Cardiac muscle cell (in vitro differentiated cells and primary cell): ENCODE measurements at regions not wholly inside any gene's neighbourhood (a gene's known extent, or its start where the extent isn't known, plus 50 kb on each side); places are given as distances from the start of the nearest gene placed in this dataset.
"Not testable (repeated sequence)": the region's sequence is repeated elsewhere in the genome, so short reads cannot be mapped to it uniquely, and the experiment has no call there.

Experiments
- DNase-seq, 2 donors: peaks; one replicate each; pipeline versions ENCODE4 v3.0.0 to v3.0.0-alpha.2; 2010 to 2017; ENCODE audit warnings: low read depth in 1 of 2, low spot score in 1 of 2
- H3K27ac ChIP-seq: fragments of 200-600 bp; sonication (generic); 2 replicates; pipeline ENCODE4 v1.5.1; 2016
- H3K27me3 ChIP-seq: fragments of 200-600 bp; sonication (generic); 2 replicates; pipeline ENCODE4 v1.6.0; 2016; ENCODE audit warnings: control low read depth
- H3K36me3 ChIP-seq: fragments of 200-600 bp; sonication (generic); 2 replicates; pipeline ENCODE4 v1.5.1; 2016; ENCODE audit warnings: control low read depth
- H3K4me1 ChIP-seq: fragments of 200-600 bp; sonication (generic); 2 replicates; pipeline ENCODE4 v1.8.1; 2017; ENCODE audit warnings: low read depth, mild to moderate bottlenecking, mixed run types
- H3K4me3 ChIP-seq: fragments of 200-600 bp; sonication (generic); 2 replicates; pipeline ENCODE4 v1.5.1; 2016; ENCODE audit warnings: mild to moderate bottlenecking
- H3K9me3 ChIP-seq: fragments of 200-600 bp; sonication (generic); 2 replicates; pipeline ENCODE4 v1.5.1; 2017; ENCODE audit warnings: low read depth, mild to moderate bottlenecking, control low read depth
- TF ChIP-seq, protein P1 (sequence below): IDR thresholded peaks from 2 replicates; pipeline ENCODE4 v1.5.1; 2012; ENCODE audit warnings: low read depth, mild to moderate bottlenecking, low read length

DNA sequence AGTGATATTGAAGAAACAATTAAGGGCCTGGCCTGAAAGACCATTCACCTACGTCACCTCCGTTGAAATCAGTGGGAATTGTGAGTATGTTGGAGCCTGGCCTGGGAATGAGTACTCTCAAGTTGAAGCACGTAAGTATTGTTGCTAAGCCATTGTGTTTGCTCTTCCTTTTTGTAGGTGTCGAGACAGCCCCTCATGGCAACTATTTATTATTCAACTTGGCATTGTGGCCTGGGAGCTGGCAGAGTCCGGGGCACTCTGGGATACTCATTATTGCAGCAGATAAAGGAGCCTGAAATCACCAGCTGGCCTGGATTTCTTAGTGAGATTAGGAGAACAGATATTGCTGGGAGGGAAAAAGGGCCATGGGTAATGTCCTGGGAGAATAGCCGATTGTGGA, 147.4 kb downstream of the C12orf75 start:
- no peak overlapping the region for H3K27ac ChIP-seq

DNA sequence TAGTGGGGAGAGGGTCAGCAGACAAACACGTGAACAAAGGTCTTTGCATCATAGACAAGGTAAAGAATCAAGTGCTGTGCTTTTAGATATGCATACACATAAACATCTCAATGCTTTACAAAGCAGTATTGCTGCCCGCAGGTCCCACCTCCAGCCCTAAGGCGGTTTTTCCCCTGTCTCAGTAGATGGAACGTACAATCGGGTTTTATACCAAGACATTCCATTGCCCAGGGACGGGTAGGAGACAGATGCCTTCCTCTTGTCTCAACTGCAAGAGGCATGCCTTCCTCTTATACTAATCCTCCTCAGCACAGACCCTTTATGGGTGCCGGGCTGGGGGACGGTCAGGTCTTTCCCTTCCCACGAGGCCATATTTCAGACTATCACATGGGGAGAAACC, 148.3 kb downstream of the C12orf75 start:
- not testable (repeated sequence) for H3K9me3 ChIP-seq, H3K36me3 ChIP-seq, DNase-seq, H3K27me3 ChIP-seq, H3K4me1 ChIP-seq, H3K4me3 ChIP-seq, H3K27ac ChIP-seq

More for the DNA sequence above, 147.4 kb downstream of the C12orf75 start:
- no peak for DNase-seq
- Histone ChIP-seq H3K4me1 (no peaks in the 10 kb centered on the region), H3K36me3 (no peaks in the 10 kb centered on the region), H3K4me3 (no peak overlapping the region), H3K27me3 (no peaks in the 10 kb centered on the region), H3K9me3 (no peaks in the 10 kb centered on the region)
- TF ChIP-seq, protein P1, sequence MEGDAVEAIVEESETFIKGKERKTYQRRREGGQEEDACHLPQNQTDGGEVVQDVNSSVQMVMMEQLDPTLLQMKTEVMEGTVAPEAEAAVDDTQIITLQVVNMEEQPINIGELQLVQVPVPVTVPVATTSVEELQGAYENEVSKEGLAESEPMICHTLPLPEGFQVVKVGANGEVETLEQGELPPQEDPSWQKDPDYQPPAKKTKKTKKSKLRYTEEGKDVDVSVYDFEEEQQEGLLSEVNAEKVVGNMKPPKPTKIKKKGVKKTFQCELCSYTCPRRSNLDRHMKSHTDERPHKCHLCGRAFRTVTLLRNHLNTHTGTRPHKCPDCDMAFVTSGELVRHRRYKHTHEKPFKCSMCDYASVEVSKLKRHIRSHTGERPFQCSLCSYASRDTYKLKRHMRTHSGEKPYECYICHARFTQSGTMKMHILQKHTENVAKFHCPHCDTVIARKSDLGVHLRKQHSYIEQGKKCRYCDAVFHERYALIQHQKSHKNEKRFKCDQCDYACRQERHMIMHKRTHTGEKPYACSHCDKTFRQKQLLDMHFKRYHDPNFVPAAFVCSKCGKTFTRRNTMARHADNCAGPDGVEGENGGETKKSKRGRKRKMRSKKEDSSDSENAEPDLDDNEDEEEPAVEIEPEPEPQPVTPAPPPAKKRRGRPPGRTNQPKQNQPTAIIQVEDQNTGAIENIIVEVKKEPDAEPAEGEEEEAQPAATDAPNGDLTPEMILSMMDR: no peak

DNA sequence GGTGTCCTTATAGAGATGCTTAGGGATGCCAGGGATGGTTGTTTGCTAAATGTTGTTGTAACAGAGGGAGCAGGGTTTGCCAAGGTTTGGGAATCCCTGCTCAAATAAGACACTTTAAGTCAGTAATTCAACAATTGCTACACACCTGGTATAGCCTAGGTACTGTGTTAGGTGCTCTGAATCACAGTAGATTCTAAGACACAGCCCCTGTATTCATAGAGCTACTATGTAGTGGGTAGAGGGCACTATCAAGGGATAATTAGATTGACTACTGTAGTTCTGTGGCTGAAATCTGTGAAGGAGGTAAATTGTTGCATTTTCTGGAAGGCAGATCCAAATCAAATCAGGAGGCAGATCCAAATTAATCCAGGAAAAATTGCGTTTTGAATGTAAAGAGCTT, 149.2 kb downstream of the C12orf75 start:
- Histone ChIP-seq H3K27me3 (no peaks in the 10 kb centered on the region), H3K9me3 (no peaks in the 10 kb centered on the region), H3K4me3 (no peak overlapping the region), H3K36me3 (no peaks in the 10 kb centered on the region), H3K27ac (no peak overlapping the region), H3K4me1 (no peaks in the 10 kb centered on the region)
- TF ChIP-seq, protein P1: no peak
- no peak for DNase-seq

DNA sequence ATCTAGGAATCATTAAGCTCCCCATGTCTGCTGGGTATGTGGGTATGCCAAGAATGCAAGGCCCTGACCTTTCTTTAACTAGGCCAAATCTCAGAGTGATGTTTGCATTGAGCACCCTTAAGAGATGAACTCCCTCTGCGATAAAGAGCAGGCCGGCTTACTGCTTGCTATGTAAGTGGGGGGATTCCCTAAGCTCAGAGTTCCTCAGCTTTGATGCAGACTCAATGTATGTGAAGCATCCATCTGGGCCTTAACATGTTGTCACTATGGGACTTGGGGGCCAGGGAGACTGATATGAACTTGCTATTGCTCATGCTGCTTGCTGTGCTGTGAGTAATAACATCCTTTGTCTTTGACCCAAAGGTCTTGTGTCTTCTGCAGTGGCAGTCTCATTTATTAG, 149.7 kb downstream of the C12orf75 start:
- TF ChIP-seq, protein P1: no peak
- H3K9me3 ChIP-seq: no peaks in the 10 kb centered on the region
- H3K27ac ChIP-seq: no peak overlapping the region
- peak in 1 of 2 donors; percentile 12 for DNase-seq
- no peaks in the 10 kb centered on the region for H3K27me3 ChIP-seq
- H3K4me1 ChIP-seq: no peaks in the 10 kb centered on the region
- H3K4me3 ChIP-seq: no peak overlapping the region
- H3K36me3 ChIP-seq: no peaks in the 10 kb centered on the region

DNA sequence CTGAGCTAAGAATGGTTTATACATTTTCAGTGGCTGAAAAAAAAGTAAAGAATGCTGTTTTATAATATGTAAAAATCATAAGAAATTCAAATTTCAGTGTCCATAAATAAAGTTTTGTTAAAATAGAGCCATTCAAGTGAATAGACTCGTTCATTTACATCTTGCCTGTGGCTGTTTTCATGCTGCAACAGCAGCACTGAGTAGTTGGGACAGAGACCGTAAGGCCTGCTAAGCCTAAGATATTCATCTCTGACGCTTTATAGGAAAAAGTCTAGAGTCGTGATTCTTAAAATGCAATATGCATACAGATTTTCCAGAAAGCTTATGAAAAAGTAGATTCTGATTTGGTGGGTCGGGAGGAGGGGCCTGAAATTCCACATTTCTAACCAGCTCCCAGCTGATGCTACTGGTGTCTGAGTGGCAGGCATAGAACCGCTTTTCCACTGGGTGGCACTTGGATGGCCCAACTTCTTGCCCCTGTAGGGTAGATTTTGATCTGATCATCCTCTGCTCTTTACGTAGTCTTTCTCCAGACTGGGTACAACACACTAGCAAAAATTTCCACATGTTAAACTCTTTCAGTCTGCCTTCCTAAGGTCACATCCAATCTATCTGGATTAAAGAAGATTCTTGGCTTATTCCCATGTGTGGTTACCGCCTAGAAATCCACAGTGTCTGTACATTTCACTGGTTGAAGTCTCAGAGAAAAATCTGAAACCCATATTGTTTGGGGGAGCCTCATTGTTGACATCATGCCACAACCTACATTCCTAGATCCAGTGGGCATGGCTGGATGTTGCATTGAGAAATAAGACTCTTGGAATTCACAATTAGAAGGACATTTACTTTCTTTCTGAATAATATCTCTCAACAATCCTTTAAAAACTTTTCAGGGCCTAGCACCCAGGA, 151.2 kb downstream of the C12orf75 start:
- no peaks in the 10 kb centered on the region for H3K9me3 ChIP-seq
- no peaks in the 10 kb centered on the region for H3K36me3 ChIP-seq
- no peaks in the 10 kb centered on the region for H3K4me1 ChIP-seq
- no peak for DNase-seq
- H3K27ac ChIP-seq: no peak overlapping the region
- H3K27me3 ChIP-seq: no peaks in the 10 kb centered on the region
- TF ChIP-seq, protein P1: no peak
- no peak overlapping the region for H3K4me3 ChIP-seq

DNA sequence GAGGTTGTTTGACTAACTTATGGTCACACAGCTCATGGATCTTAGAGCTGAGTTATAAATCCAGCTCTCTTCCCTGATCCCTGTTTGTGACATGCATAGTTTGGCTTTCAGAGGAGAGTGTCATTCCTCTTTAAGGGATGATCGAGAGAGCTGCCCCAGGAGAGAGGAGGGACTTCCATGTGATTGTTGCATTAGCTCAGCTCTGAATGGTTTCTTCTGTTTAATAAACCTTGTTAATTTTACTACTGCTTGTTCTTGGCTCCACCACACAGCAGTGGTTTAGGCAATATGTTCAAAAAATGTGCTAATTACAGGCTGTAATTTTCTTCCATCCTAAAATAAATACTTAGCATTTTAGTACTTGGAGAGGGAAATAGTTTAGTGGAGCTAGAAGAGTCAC, 152.5 kb downstream of the C12orf75 start:
- H3K4me3 ChIP-seq: no peak overlapping the region
- DNase-seq: no peak
- H3K9me3 ChIP-seq: no peaks in the 10 kb centered on the region
- H3K27ac ChIP-seq: no peak overlapping the region
- TF ChIP-seq, protein P1: no peak
- H3K4me1 ChIP-seq: no peaks in the 10 kb centered on the region
- no peaks in the 10 kb centered on the region for H3K36me3 ChIP-seq
- no peaks in the 10 kb centered on the region for H3K27me3 ChIP-seq
